ENCODE measurements at regions not wholly inside any gene's neighbourhood (a gene's known extent, or its start where the extent isn't known, plus 50 kb on each side); places are given as distances from the start of the nearest gene placed in this dataset.

DNA sequence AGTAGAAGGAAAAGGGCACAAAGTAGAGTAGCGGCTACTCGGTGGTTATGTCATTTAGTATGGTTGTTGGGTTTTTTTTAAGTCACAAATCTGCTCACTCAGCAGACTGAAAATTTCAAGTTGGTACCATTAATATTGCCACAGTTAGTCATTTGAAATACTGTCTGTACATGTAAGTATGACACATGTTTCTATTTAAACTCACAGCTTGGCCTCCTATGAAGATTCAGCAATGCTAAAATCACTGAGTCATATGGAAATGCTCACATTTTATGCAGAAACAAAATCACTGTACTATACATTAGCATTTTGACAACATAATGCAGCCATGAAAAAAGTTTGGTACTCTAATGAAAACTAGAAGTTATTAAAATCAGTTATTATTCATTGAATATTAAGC lies 571.9 kb downstream of the TAFA4 start:
- Histone ChIP-seq H3K9ac (ENCODE audit: insufficient read depth in 1 of 2, low read length in 2 of 2) (no peak overlapping the region), H3K4me3 (no peak overlapping the region), H3K4me1 (ENCODE audit: control insufficient read depth in 5 of 5, insufficient read depth in 5 of 5, low read length in 5 of 5) (no peaks in the 10 kb centered on the region), H3K27me3 (ENCODE audit: control insufficient read depth in 3 of 3, insufficient read depth in 3 of 3, low read length in 2 of 3) (no peaks in the 10 kb centered on the region), H3K27ac (ENCODE audit: low read depth in 1 of 2, low read length in 1 of 2) (no peak overlapping the region), H3K36me3 (ENCODE audit: control insufficient read depth in 4 of 4, insufficient read depth in 4 of 4, low read length in 4 of 4) (no peaks in the 10 kb centered on the region), H3K9me3 (ENCODE audit: control insufficient read depth in 4 of 4, insufficient read depth in 3 of 4, low read length in 3 of 4) (no peaks in the 10 kb centered on the region)
- TF ChIP-seq CTCF (IDR thresholded peaks at IDR 0.05; ENCODE audit: control extremely low read depth, extremely low read depth), result no peak
- no peak for ATAC-seq (ENCODE audit: insufficient read depth, low FRiP score)
- DNase-seq, result no peak
- WGBS, 2 donors, result 97 to 99% methylated on average over 2 of the region's 2 CpGs

- no peak overlapping the region for H3K27ac ChIP-seq (ENCODE audit: low read depth in 1 of 2, low read length in 1 of 2)
- no peak for DNase-seq
- 41 to 83% methylated on average over 2 of the region's 2 CpGs for WGBS, 2 donors
- no peaks in the 10 kb centered on the region for H3K4me1 ChIP-seq (ENCODE audit: control insufficient read depth in 5 of 5, insufficient read depth in 5 of 5, low read length in 5 of 5)
- H3K9ac ChIP-seq (ENCODE audit: insufficient read depth in 1 of 2, low read length in 2 of 2), result no peak overlapping the region
- no peaks in the 10 kb centered on the region for H3K9me3 ChIP-seq (ENCODE audit: control insufficient read depth in 4 of 4, insufficient read depth in 3 of 4, low read length in 3 of 4)
- no peaks in the 10 kb centered on the region for H3K27me3 ChIP-seq (ENCODE audit: control insufficient read depth in 3 of 3, insufficient read depth in 3 of 3, low read length in 2 of 3)
- ATAC-seq (ENCODE audit: insufficient read depth, low FRiP score), result no peak
- no peak overlapping the region for H3K4me3 ChIP-seq
- no peaks in the 10 kb centered on the region for H3K36me3 ChIP-seq (ENCODE audit: control insufficient read depth in 4 of 4, insufficient read depth in 4 of 4, low read length in 4 of 4)
- no peak for TF ChIP-seq CTCF (IDR thresholded peaks at IDR 0.05; ENCODE audit: control extremely low read depth, extremely low read depth)
Observed at GRCh38 chr3:68345781-68346180, 586.6 kb downstream of the TAFA4 start.

DNA sequence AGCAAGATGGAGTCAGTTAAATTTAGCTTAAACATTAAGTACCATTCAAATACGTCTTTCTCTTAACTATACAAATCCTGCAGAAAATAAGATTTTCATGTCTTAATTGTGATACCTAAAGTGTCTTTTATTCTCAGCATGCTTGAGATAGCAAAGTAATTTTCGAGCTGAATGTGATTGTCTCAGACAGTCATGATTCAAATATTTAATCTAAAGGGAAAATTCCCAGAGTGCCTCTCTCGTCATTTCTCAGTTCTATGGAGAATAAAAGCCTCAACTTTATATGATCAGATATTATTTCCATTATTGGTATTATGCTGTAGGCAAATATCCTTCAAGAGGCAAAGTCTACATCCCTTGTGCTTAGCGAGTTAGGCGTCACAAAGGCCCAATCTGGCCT lies 589.9 kb downstream of the TAFA4 start:
- 70 to 89% methylated on average over 5 of the region's 5 CpGs for WGBS, 2 donors
- no peaks in the 10 kb centered on the region for H3K4me1 ChIP-seq (ENCODE audit: control insufficient read depth in 5 of 5, insufficient read depth in 5 of 5, low read length in 5 of 5)
- H3K9ac ChIP-seq (ENCODE audit: insufficient read depth in 1 of 2, low read length in 2 of 2), result no peak overlapping the region
- H3K36me3 ChIP-seq (ENCODE audit: control insufficient read depth in 4 of 4, insufficient read depth in 4 of 4, low read length in 4 of 4), result no peaks in the 10 kb centered on the region
- no peaks in the 10 kb centered on the region for H3K27me3 ChIP-seq (ENCODE audit: control insufficient read depth in 3 of 3, insufficient read depth in 3 of 3, low read length in 2 of 3)
- H3K4me3 ChIP-seq, result no peak overlapping the region
- ATAC-seq (ENCODE audit: insufficient read depth, low FRiP score), result no peak
- DNase-seq, result no peak
- H3K9me3 ChIP-seq (ENCODE audit: control insufficient read depth in 4 of 4, insufficient read depth in 3 of 4, low read length in 3 of 4), result no peaks in the 10 kb centered on the region
- no peak for TF ChIP-seq CTCF (IDR thresholded peaks at IDR 0.05; ENCODE audit: control extremely low read depth, extremely low read depth)
- H3K27ac ChIP-seq (ENCODE audit: low read depth in 1 of 2, low read length in 1 of 2), result no peak overlapping the region

DNA sequence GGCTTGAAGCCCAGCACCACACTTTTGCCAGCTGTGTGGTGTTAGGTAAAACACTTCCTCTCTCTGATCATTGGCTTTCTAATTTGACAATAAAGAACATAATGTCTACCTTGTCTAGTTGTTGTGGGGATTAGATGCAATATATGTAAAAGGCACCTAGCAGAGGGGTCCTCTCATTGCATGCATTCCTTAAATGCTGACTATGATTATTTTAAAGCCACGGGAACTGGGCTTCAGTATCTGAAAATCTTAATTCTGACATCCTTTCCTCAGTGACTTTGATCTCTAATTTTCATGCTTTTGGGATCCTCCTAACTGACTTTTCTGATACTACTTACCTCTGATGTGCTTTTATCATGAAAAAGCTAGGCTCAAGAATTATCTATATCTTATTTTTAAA lies 596.3 kb downstream of the TAFA4 start:
- no peak for TF ChIP-seq CTCF (IDR thresholded peaks at IDR 0.05; ENCODE audit: control extremely low read depth, extremely low read depth)
- Histone ChIP-seq H3K4me3 (no peak overlapping the region), H3K36me3 (ENCODE audit: control insufficient read depth in 4 of 4, insufficient read depth in 4 of 4, low read length in 4 of 4) (no peaks in the 10 kb centered on the region), H3K27me3 (ENCODE audit: control insufficient read depth in 3 of 3, insufficient read depth in 3 of 3, low read length in 2 of 3) (no peaks in the 10 kb centered on the region), H3K9me3 (ENCODE audit: control insufficient read depth in 4 of 4, insufficient read depth in 3 of 4, low read length in 3 of 4) (peaks cover 0 to 2% (median 0%) of the 10 kb centered on the region in 4 donors), H3K27ac (ENCODE audit: low read depth in 1 of 2, low read length in 1 of 2) (no peak overlapping the region), H3K9ac (ENCODE audit: insufficient read depth in 1 of 2, low read length in 2 of 2) (no peak overlapping the region), H3K4me1 (ENCODE audit: control insufficient read depth in 5 of 5, insufficient read depth in 5 of 5, low read length in 5 of 5) (no peaks in the 10 kb centered on the region)
- 73 to 82% methylated on average over 1 of the region's 1 CpG for WGBS, 2 donors
- DNase-seq, result no peak
- no peak for ATAC-seq (ENCODE audit: insufficient read depth, low FRiP score)
